Common myeloid progenitor, CD34-positive (primary cell): ENCODE measurements at regions not wholly inside any gene's neighbourhood (a gene's known extent, or its start where the extent isn't known, plus 50 kb on each side); places are given as distances from the start of the nearest gene placed in this dataset.

Source experiments
- CTCF ChIA-PET: fragments of 350-600 bp; sonication (Branson Sonifier 250); formaldehyde crosslinking; loops from one replicate; lab custom pipeline; 2021; ENCODE audit warnings: antibody characterized with exemption; lab: Charles Lee
- POLR2A ChIA-PET: fragments of 350-600 bp; sonication (Branson Sonifier 250); formaldehyde crosslinking; loops from one replicate; lab custom pipeline; 2021; ENCODE audit warnings: antibody characterized with exemption; lab: Charles Lee
- DNase-seq, 3 donors: peaks; one replicate each; pipeline versions ENCODE4 v3.0.0 to v3.0.0-alpha.2; 2013
- H3K27ac ChIP-seq, 2 experiments: 1 replicate in 1 of 2; 2 replicates in 1 of 2; pipeline ENCODE4 v1.7.0; 2013; ENCODE audit warnings: inconsistent platforms in 2 of 2, low read length in 2 of 2, mild to moderate bottlenecking in 2 of 2, low read depth in 1 of 2, moderate library complexity in 1 of 2; ENCODE audit not compliant: severe bottlenecking in 2 of 2, insufficient read depth in 1 of 2, poor library complexity in 1 of 2
- H3K27me3 ChIP-seq, 5 experiments: replicated peaks in 2 of 5; 1 replicate in 3 of 5; 2 replicates in 2 of 5; pipeline versions ENCODE4 v1.6.1 to v1.7.0; 2013; ENCODE audit warnings: low read length in 4 of 5, mild to moderate bottlenecking in 2 of 5, moderate library complexity in 2 of 5, inconsistent platforms in 1 of 5; ENCODE audit not compliant: insufficient read depth in 5 of 5, control insufficient read depth in 4 of 5
- H3K36me3 ChIP-seq, 4 experiments: 1 replicate in 2 of 4; 2 replicates in 2 of 4; pipeline versions ENCODE4 v1.6.1 to v1.7.0; 2013; ENCODE audit warnings: low read length in 3 of 4, control low read depth in 1 of 4, mild to moderate bottlenecking in 1 of 4; ENCODE audit not compliant: control insufficient read depth in 4 of 4, insufficient read depth in 4 of 4
- H3K4me1 ChIP-seq, 4 experiments: 1 replicate in 3 of 4; 2 replicates in 1 of 4; pipeline versions ENCODE4 v1.6.1 to v1.7.1; 2013; ENCODE audit warnings: low read length in 3 of 4, mild to moderate bottlenecking in 3 of 4, control low read depth in 1 of 4, inconsistent platforms in 1 of 4, moderate library complexity in 1 of 4; ENCODE audit not compliant: control insufficient read depth in 4 of 4, insufficient read depth in 4 of 4; ENCODE audit errors: control extremely low read depth in 1 of 4
- H3K4me3 ChIP-seq, 7 experiments: 1 replicate in 4 of 7; 2 replicates in 3 of 7; pipeline versions ENCODE4 v1.5.1 to v1.7.0; 2013; ENCODE audit warnings: mild to moderate bottlenecking in 7 of 7, low read length in 6 of 7, moderate library complexity in 6 of 7, inconsistent platforms in 2 of 7, low read depth in 2 of 7, control low read depth in 1 of 7; ENCODE audit not compliant: insufficient read depth in 4 of 7, control insufficient read depth in 1 of 7; ENCODE audit errors: extremely low read depth in 1 of 7
- H3K9me3 ChIP-seq, 5 experiments: 1 replicate in 4 of 5; 2 replicates in 1 of 5; pipeline versions ENCODE4 v1.6.1 to v1.7.1; 2013; ENCODE audit warnings: low read length in 4 of 5, mild to moderate bottlenecking in 2 of 5, inconsistent platforms in 1 of 5, low read depth in 1 of 5, moderate library complexity in 1 of 5; ENCODE audit not compliant: control insufficient read depth in 4 of 5, insufficient read depth in 2 of 5; ENCODE audit errors: control extremely low read depth in 1 of 5
- WGBS: methylation state at CpG from one replicate; pipeline ENCODE4 v1.1.5; 2013; ENCODE audit not compliant: insufficient coverage; 5-methylcytosine and 5-hydroxymethylcytosine counted together

DNA sequence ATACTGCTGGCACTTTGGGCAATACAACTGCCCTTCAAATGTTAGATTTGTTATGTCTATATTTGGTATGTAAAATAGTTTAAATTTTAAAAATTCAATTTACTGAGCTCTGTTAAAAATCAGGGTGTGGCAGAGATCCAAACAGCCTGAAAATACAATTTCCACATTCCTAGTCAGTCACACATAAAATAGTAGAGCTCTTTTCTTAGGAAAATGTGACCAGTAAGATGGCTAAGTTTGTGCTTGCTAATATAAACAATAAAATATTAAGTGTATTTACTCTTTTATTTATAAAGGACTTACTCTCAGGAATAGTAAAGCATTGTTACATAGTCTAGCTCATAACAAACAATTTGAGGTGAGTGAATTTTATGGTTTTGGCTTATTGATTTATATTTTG lies 200.2 kb downstream of the DKK2 start:
- no peak overlapping the region for H3K27ac ChIP-seq
- ChIA-PET POLR2A (no interaction called here), CTCF (no interaction called here)
- no peaks in the 10 kb centered on the region for H3K27me3 ChIP-seq
- no peak for DNase-seq
- H3K9me3 ChIP-seq: peaks cover 0 to 8% (median 3%) of the 10 kb centered on the region in 5 experiments
- H3K4me1 ChIP-seq: no peaks in the 10 kb centered on the region
- no peaks in the 10 kb centered on the region for H3K36me3 ChIP-seq
- no peak overlapping the region for H3K4me3 ChIP-seq

DNA sequence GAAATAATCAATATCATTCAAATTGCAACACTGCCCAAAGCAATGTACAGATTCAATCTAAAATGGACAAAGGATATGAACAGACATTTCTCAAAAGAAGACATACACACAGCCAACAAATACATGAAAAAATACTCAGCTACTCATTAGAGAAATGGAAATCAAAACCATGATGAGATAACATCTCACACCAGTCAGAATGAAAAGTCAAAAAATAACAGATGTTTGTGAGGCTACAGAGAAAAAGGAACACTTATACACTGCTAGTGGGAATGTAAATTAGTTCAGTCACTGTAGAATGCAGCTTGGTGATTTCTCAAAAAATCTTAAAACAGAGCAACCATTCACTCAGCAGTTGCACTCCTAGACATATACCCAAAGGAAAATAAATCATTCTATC lies 205.2 kb downstream of the DKK2 start:
- Histone ChIP-seq H3K4me3 (no peak overlapping the region), H3K27ac (no peak overlapping the region), H3K4me1 (no peaks in the 10 kb centered on the region), H3K36me3 (no peaks in the 10 kb centered on the region), H3K27me3 (no peaks in the 10 kb centered on the region), H3K9me3 (no peaks in the 10 kb centered on the region)
- ChIA-PET POLR2A (no interaction called here), CTCF (no interaction called here)
- no peak for DNase-seq

DNA sequence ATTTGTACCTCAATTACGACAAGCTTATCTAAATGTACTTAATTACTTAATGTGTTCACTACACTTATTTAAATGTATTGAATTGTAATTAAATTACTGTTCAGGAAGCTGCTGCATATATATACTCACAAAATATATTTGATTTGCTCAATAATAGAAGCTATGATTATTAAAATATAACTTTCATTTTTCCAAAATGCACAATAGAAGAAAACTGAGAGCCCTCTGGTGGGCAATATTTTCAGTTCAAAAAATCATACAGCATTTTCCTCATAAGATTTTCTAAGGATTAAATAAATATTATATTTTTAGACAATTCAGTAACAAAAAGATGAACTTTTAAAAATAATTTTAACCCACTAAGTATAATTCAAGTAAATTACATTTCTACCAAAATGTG lies 217.3 kb downstream of the DKK2 start:
- no peak overlapping the region for H3K4me3 ChIP-seq
- H3K36me3 ChIP-seq: no peaks in the 10 kb centered on the region
- no peaks in the 10 kb centered on the region for H3K9me3 ChIP-seq
- no CpG with 5 or more reads among the region's 1 CpG for WGBS
- H3K27me3 ChIP-seq: no peaks in the 10 kb centered on the region
- ChIA-PET CTCF (no interaction called here), POLR2A (no interaction called here)
- H3K27ac ChIP-seq: no peak overlapping the region
- no peak for DNase-seq
- no peaks in the 10 kb centered on the region for H3K4me1 ChIP-seq

DNA sequence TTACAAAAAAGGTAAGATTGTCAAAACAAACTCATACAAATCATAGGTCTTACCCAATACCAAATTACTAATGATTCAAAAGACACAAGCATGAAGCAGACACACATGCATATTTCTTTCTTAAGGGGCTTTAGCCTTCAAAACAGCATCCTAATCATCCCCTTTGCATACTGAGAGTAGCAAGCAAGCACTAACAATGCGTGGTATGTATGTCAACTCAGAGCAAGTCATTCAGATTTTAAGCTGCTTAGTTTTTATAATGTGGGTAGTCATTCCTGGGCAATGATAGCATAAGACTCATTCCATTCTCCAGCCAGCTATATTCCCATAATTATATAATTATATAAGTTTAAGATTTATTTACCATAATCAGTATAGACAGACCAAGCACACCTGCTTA lies 219.6 kb downstream of the DKK2 start:
- no peak for DNase-seq
- ChIA-PET POLR2A (no interaction called here), CTCF (interaction anchor here (1.5 kb wide), 1 partner anchor 10 kb away, joined by 5 read pairs; no protein-coding TSS in a partner anchor)
- H3K36me3 ChIP-seq: no peaks in the 10 kb centered on the region
- no peaks in the 10 kb centered on the region for H3K4me1 ChIP-seq
- no peak overlapping the region for H3K4me3 ChIP-seq
- H3K9me3 ChIP-seq: no peaks in the 10 kb centered on the region
- H3K27ac ChIP-seq: no peak overlapping the region
- 80% methylated on average over 1 of the region's 1 CpG for WGBS
- no peaks in the 10 kb centered on the region for H3K27me3 ChIP-seq

DNA sequence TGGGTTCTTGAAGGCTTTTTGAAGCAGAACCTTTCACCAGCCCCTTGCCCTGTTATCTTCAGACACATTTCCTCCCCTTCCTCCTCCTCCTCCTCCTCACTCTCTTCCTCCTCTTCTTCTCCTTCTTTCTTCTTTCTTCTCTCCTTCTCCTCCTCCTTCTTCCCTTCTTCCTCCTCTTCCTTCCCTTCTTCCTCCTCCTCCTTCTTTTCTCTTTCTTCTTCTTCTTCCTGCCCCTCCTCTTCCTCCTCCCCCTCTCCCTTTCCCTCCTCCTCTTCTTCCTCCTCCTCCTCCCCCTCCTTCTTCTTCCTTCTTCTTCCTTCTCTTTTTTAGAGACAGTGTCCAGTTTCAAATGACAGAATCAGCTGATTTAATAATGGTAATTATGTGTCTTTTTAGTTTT lies 226.0 kb downstream of the DKK2 start:
- no peaks in the 10 kb centered on the region for H3K9me3 ChIP-seq
- no peak overlapping the region for H3K4me3 ChIP-seq
- DNase-seq: no peak
- H3K27ac ChIP-seq: no peak overlapping the region
- no peaks in the 10 kb centered on the region for H3K27me3 ChIP-seq
- ChIA-PET CTCF (interaction anchor here (1.1 kb wide), 1 partner anchor 13 kb away, joined by 3 read pairs; no protein-coding TSS in a partner anchor), POLR2A (no interaction called here)
- H3K36me3 ChIP-seq: no peaks in the 10 kb centered on the region
- H3K4me1 ChIP-seq: no peaks in the 10 kb centered on the region

DNA sequence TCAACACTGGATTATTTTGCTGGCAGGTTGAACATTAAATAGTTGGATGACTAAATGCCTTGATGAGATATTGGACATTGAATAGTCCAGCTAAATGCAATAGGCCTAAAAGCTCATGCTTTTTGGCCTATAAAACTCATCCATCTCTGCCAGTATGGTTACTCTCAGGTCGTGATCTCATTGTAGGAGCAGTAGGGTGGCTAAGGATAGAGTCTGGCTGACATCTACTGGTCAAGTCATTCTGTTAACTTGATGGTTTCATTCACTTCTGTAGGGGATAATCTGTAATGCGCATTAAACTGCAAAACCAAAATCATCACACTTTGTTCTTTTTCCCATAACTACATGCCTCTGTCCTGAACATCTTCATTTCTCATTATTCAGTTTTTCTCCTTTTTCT lies 227.0 kb downstream of the DKK2 start:
- WGBS: 61% methylated on average over 2 of the region's 2 CpGs
- DNase-seq: peak; percentile 19 to 50 (median 47)
- CTCF ChIA-PET: interaction anchor here (2.9 kb wide), 1 partner anchor 439 kb away, joined by 9 read pairs; no protein-coding TSS in a partner anchor

DNA sequence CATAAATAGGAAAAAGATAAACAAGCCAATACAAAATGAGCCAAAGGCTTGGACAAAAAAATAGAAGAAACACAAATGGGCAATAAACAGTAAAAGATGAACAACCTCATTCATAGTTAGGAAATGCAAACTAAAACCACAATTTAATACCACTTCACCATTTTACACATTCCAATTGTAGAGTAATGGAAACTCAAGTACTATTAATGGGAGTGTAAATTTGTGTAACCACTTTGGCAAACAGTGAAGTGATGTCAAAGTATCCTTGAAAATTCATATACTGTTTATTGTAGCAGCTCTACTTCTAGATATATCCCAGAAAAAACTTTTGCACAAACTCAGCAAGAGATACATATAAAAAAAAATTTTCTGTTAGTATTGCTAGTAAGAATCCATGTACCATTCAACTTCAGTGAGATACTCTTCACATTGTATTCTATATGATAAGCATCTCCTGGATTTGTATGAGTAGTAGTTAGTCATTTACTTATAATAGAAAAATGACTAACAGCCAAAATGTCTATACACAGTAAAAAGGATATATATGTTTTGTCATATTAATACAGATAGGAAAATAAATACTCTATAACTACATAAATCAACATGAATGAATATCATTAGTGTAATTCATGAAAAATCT lies 229.8 kb downstream of the DKK2 start:
- H3K27me3 ChIP-seq: no peaks in the 10 kb centered on the region
- POLR2A ChIA-PET: interaction anchor here (0.6 kb wide), 1 partner anchor 29 kb away, joined by 3 read pairs; no protein-coding TSS in a partner anchor
- H3K4me1 ChIP-seq: no peaks in the 10 kb centered on the region
- no peak overlapping the region for H3K4me3 ChIP-seq
- CTCF ChIA-PET: interaction anchor here (1.8 to 2.9 kb wide), 2 partner anchors 11 to 436 kb away, joined by 5 to 9 read pairs; no protein-coding TSS in a partner anchor
- H3K27ac ChIP-seq: no peak overlapping the region
- no peak for DNase-seq
- no peaks in the 10 kb centered on the region for H3K36me3 ChIP-seq
- H3K9me3 ChIP-seq: no peaks in the 10 kb centered on the region

More for the DNA sequence above, 227.0 kb downstream of the DKK2 start:
- no peaks in the 10 kb centered on the region for H3K9me3 ChIP-seq
- no peak overlapping the region for H3K27ac ChIP-seq
- H3K4me1 ChIP-seq: no peaks in the 10 kb centered on the region
- no peaks in the 10 kb centered on the region for H3K36me3 ChIP-seq
- no peak overlapping the region for H3K4me3 ChIP-seq
- POLR2A ChIA-PET: no interaction called here
- H3K27me3 ChIP-seq: no peaks in the 10 kb centered on the region
